H9 (cell line): ENCODE measurements at regions not wholly inside any gene's neighbourhood (a gene's known extent, or its start where the extent isn't known, plus 50 kb on each side); places are given as distances from the start of the nearest gene placed in this dataset.

Experiments
- DNase-seq: peaks from one replicate; pipeline ENCODE4 v3.0.0-alpha.2; 2017
- H2AFZ ChIP-seq: one replicate; pipeline ENCODE4 v1.6.1; 2013; ENCODE audit warnings: mild to moderate bottlenecking, low read length, control low read depth, moderate library complexity
- H2AK5ac ChIP-seq: 2 replicates; pipeline ENCODE4 v1.6.1; 2013; ENCODE audit warnings: low read length, control low read depth, mixed read lengths; ENCODE audit not compliant: insufficient read length
- H2BK120ac ChIP-seq: one replicate; pipeline ENCODE4 v1.6.1; 2013; ENCODE audit warnings: low read depth, mild to moderate bottlenecking, low read length, control low read depth, inconsistent platforms; ENCODE audit not compliant: poor library complexity, severe bottlenecking
- H2BK12ac ChIP-seq: 2 replicates; pipeline ENCODE4 v1.6.1; 2013; ENCODE audit warnings: low read length, control low read depth, mixed read lengths, low read depth; ENCODE audit not compliant: insufficient read length
- H2BK15ac ChIP-seq: 2 replicates; pipeline ENCODE4 v1.6.1; 2013; ENCODE audit warnings: low read depth, low read length, control low read depth
- H2BK20ac ChIP-seq: one replicate; pipeline ENCODE4 v1.6.1; 2013; ENCODE audit warnings: low read depth, mild to moderate bottlenecking, low read length, control low read depth, inconsistent platforms; ENCODE audit not compliant: poor library complexity, severe bottlenecking
- H2BK5ac ChIP-seq: 2 replicates; pipeline ENCODE4 v1.6.1; 2013; ENCODE audit warnings: low read length, control low read depth, mixed read lengths; ENCODE audit not compliant: insufficient read length
- H3K14ac ChIP-seq: 2 replicates; pipeline ENCODE4 v1.6.1; 2013; ENCODE audit warnings: low read length, control low read depth; ENCODE audit not compliant: insufficient read depth
- H3K18ac ChIP-seq: 2 replicates; pipeline ENCODE4 v1.6.1; 2013; ENCODE audit warnings: low read depth, mild to moderate bottlenecking, mixed read lengths, low read length, control low read depth; ENCODE audit not compliant: insufficient read length
- H3K23ac ChIP-seq: 2 replicates; pipeline ENCODE4 v1.6.1; 2013; ENCODE audit warnings: low read length, control low read depth, mixed read lengths, low read depth; ENCODE audit not compliant: insufficient read length
- H3K23me2 ChIP-seq: 2 replicates; pipeline ENCODE4 v1.6.1; 2013; ENCODE audit warnings: low read depth, mild to moderate bottlenecking, mixed read lengths, low read length, control low read depth; ENCODE audit not compliant: insufficient read length, poor library complexity, severe bottlenecking
- H3K27ac ChIP-seq: 2 replicates; pipeline ENCODE4 v1.5.1; 2013; ENCODE audit warnings: low read length, control low read depth, mixed read lengths, low read depth; ENCODE audit not compliant: insufficient read length
- H3K27me3 ChIP-seq: 2 replicates; pipeline ENCODE4 v1.6.1; 2013; ENCODE audit warnings: low read length, control low read depth, inconsistent platforms; ENCODE audit not compliant: insufficient read depth
- H3K4ac ChIP-seq: 2 replicates; pipeline ENCODE4 v1.6.1; 2013; ENCODE audit warnings: low read depth, mild to moderate bottlenecking, control low read depth, inconsistent platforms, low read length, moderate library complexity
- H3K4me1 ChIP-seq: 2 replicates; pipeline ENCODE4 v1.6.1; 2013; ENCODE audit warnings: low read length, control low read depth, inconsistent platforms; ENCODE audit not compliant: insufficient read depth
- H3K4me2 ChIP-seq: 2 replicates; pipeline ENCODE4 v1.6.1; 2013; ENCODE audit warnings: low read length, control low read depth, mixed read lengths; ENCODE audit not compliant: insufficient read length, insufficient read depth
- H3K56ac ChIP-seq: 2 replicates; pipeline ENCODE4 v1.6.1; 2013; ENCODE audit warnings: low read depth, mild to moderate bottlenecking, mixed read lengths, low read length, control low read depth; ENCODE audit not compliant: insufficient read length
- H3K79me1 ChIP-seq: 2 replicates; pipeline ENCODE4 v1.6.1; 2013; ENCODE audit warnings: low read depth, mild to moderate bottlenecking, moderate library complexity, low read length, control low read depth, inconsistent platforms; ENCODE audit not compliant: insufficient read depth, poor library complexity, severe bottlenecking
- H3K79me2 ChIP-seq: 2 replicates; pipeline ENCODE4 v1.6.1; 2013; ENCODE audit warnings: low read length, control low read depth, inconsistent platforms; ENCODE audit not compliant: insufficient read depth
- H3K9ac ChIP-seq: 2 replicates; pipeline ENCODE4 v1.6.1; 2013; ENCODE audit warnings: low read length, control low read depth, mixed read lengths; ENCODE audit not compliant: insufficient read length; ENCODE audit errors: extremely low read depth
- H3K9me3 ChIP-seq: one replicate; pipeline ENCODE4 v1.6.1; 2013; ENCODE audit warnings: low read depth, low read length, inconsistent platforms; ENCODE audit not compliant: control insufficient read depth
- H3T11ph ChIP-seq: one replicate; pipeline ENCODE4 v1.6.1; 2013; ENCODE audit warnings: mild to moderate bottlenecking, low read length, control low read depth, inconsistent platforms
- H4K20me1 ChIP-seq: one replicate; pipeline ENCODE4 v1.6.1; 2013; ENCODE audit not compliant: control insufficient read depth, insufficient read length, insufficient read depth
- H4K5ac ChIP-seq: 2 replicates; pipeline ENCODE4 v1.6.1; 2013; ENCODE audit warnings: low read depth, mild to moderate bottlenecking, mixed read lengths, low read length, control low read depth; ENCODE audit not compliant: insufficient read length
- H4K8ac ChIP-seq: replicated peaks from 2 replicates; pipeline ENCODE4 v1.6.1; 2013; ENCODE audit warnings: low read length, control low read depth, mixed read lengths, low read depth; ENCODE audit not compliant: insufficient read length
- H4K91ac ChIP-seq: 2 replicates; pipeline ENCODE4 v1.6.1; 2013; ENCODE audit warnings: low read depth, mild to moderate bottlenecking, moderate library complexity, mixed read lengths, low read length, control low read depth; ENCODE audit not compliant: insufficient read length
- H3K27ac Mint-ChIP-seq, 3 experiments: 2 replicates in 2 of 3; 3 replicates in 1 of 3; pipeline ENCODE4 v1.8.0; 2020 to 2021; ENCODE audit warnings: mixed read lengths in 3 of 3, mild to moderate bottlenecking in 1 of 3, moderate library complexity in 1 of 3
- H3K27me3 Mint-ChIP-seq: 2 replicates; pipeline ENCODE4 v1.8.0; 2021; ENCODE audit warnings: low read depth, mild to moderate bottlenecking, moderate library complexity, mixed read lengths
- H3K36me3 Mint-ChIP-seq, 3 experiments: 2 replicates in 2 of 3; 3 replicates in 1 of 3; pipeline ENCODE4 v1.8.0; 2020 to 2021; ENCODE audit warnings: low read depth in 3 of 3, mixed read lengths in 3 of 3; ENCODE audit not compliant: insufficient read depth in 1 of 3
- H3K4me1 Mint-ChIP-seq, 2 experiments: 2 replicates each; pipeline ENCODE4 v1.8.0; 2020; ENCODE audit warnings: mixed read lengths in 2 of 2
- H3K4me3 Mint-ChIP-seq, 2 experiments: 2 replicates in 1 of 2; 3 replicates in 1 of 2; pipeline ENCODE4 v1.8.0; 2020 to 2021; ENCODE audit warnings: mild to moderate bottlenecking in 2 of 2, mixed read lengths in 2 of 2, moderate library complexity in 1 of 2
- H3K9me3 Mint-ChIP-seq, 2 experiments: 2 replicates in 1 of 2; 3 replicates in 1 of 2; pipeline ENCODE4 v1.8.0; 2020; ENCODE audit warnings: mild to moderate bottlenecking in 2 of 2, mixed read lengths in 2 of 2, moderate library complexity in 1 of 2
- WGBS: extraction: QIAGEN DNeasy Blood & Tissue Kit; methylation state at CpG from one replicate; pipeline ENCODE4 v1.1.7; 2013; ENCODE audit warnings: missing lambda C conversion rate, low lambda C conversion rate, mixed read lengths; ENCODE audit not compliant: insufficient read length; ENCODE audit errors: extremely low coverage; 5-methylcytosine and 5-hydroxymethylcytosine counted together
- TF ChIP-seq, protein P1 (sequence below): fragments of 200-600 bp; sonication (generic); conservative IDR thresholded peaks from 3 replicates; pipeline ENCODE4 v1.8.0; 2021; ENCODE audit warnings: antibody characterized with exemption, mild to moderate bottlenecking

DNA sequence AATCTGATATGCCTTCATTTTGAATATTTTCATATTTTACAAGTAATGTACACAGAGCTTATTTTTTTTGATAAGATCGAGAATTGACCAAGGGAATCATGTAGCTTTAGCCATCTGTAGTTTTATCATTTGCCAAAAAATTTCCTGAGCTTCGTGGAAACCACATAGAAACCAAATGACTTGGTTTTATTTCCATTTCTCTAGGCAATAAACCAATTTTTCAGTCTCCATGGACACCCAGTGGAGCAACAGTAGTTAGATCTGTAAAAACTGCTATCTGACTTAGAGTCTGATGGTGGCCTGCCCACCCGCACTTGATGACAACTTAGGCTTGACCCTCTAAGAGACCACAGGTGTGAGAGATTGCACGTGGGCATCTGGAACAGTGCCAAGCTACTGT lies 127.8 kb upstream of the CDK6 start:
- H4K5ac ChIP-seq, result no peak overlapping the region

More for the DNA sequence above, 127.8 kb upstream of the CDK6 start:
- no peak for DNase-seq
- Histone ChIP-seq H3K14ac (no peak overlapping the region), H2BK120ac (no peak overlapping the region), H2BK12ac (no peak overlapping the region), H3K27me3 (no peaks in the 10 kb centered on the region), H3K9me3 (no peaks in the 10 kb centered on the region), H3K27ac (no peak overlapping the region), H4K91ac (no peak overlapping the region), H3T11ph (no peak overlapping the region), H2BK5ac (no peak overlapping the region), H2AK5ac (no peak overlapping the region), H4K8ac (no peak overlapping the region), H3K9ac (no peak overlapping the region), H3K18ac (no peak overlapping the region), H3K23ac (no peak overlapping the region), H3K23me2 (no peaks in the 10 kb centered on the region), H2BK20ac (no peak overlapping the region), H2BK15ac (no peak overlapping the region), H3K79me1 (no peaks in the 10 kb centered on the region), H3K4ac (no peak overlapping the region), H4K20me1 (no peaks in the 10 kb centered on the region), H3K4me1 (no peaks in the 10 kb centered on the region), H3K56ac (no peak overlapping the region), H3K4me2 (no peak overlapping the region), H3K79me2 (no peaks in the 10 kb centered on the region), H2AFZ (no peak overlapping the region)
- no peaks in the 10 kb centered on the region; a peak in 1 of 7 replicates for H3K36me3 Mint-ChIP-seq
- no peak overlapping the region for H3K4me3 Mint-ChIP-seq
- H3K27me3 Mint-ChIP-seq, result peaks cover 5% of the 10 kb centered on the region
- no peak overlapping the region for H3K27ac Mint-ChIP-seq
- no CpG with 5 or more reads among the region's 4 CpGs for WGBS
- H3K9me3 Mint-ChIP-seq, result peaks cover 2 to 3% of the 10 kb centered on the region in 2 experiments; a peak in 3 of 5 replicates
- TF ChIP-seq, protein P1, sequence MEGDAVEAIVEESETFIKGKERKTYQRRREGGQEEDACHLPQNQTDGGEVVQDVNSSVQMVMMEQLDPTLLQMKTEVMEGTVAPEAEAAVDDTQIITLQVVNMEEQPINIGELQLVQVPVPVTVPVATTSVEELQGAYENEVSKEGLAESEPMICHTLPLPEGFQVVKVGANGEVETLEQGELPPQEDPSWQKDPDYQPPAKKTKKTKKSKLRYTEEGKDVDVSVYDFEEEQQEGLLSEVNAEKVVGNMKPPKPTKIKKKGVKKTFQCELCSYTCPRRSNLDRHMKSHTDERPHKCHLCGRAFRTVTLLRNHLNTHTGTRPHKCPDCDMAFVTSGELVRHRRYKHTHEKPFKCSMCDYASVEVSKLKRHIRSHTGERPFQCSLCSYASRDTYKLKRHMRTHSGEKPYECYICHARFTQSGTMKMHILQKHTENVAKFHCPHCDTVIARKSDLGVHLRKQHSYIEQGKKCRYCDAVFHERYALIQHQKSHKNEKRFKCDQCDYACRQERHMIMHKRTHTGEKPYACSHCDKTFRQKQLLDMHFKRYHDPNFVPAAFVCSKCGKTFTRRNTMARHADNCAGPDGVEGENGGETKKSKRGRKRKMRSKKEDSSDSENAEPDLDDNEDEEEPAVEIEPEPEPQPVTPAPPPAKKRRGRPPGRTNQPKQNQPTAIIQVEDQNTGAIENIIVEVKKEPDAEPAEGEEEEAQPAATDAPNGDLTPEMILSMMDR, result no peak
- no peaks in the 10 kb centered on the region for H3K4me1 Mint-ChIP-seq
